Aorta (tissue), 5 donors: ENCODE measurements at regions not wholly inside any gene's neighbourhood (a gene's known extent, or its start where the extent isn't known, plus 50 kb on each side); places are given as distances from the start of the nearest gene placed in this dataset.
"Not testable (repeated sequence)": the region's sequence is repeated elsewhere in the genome, so short reads cannot be mapped to it uniquely, and the experiment has no call there.

Source experiments
- ATAC-seq: fragments of 200-7000 bp; cut with Tn5 transposase; one replicate; pipeline ENCODE4 v1.9.1; 2022; ENCODE audit warnings: moderate library complexity; ENCODE audit not compliant: low FRiP score
- DNase-seq, 2 donors: peaks; one replicate each; pipeline ENCODE4 v3.0.0-alpha.2; 2020
- H3K27ac ChIP-seq, 2 donors: one replicate each; pipeline ENCODE4 v1.5.1; 2013; ENCODE audit warnings: low read length in 2 of 2, mild to moderate bottlenecking in 2 of 2, moderate library complexity in 2 of 2, control low read depth in 1 of 2, inconsistent platforms in 1 of 2, low read depth in 1 of 2
- H3K27me3 ChIP-seq, 2 donors: one replicate each; pipeline ENCODE4 v1.6.1; 2013; ENCODE audit warnings: control low read depth in 1 of 2, low read length in 1 of 2, mild to moderate bottlenecking in 1 of 2, moderate library complexity in 1 of 2; ENCODE audit not compliant: insufficient read depth in 2 of 2, control insufficient read depth in 1 of 2
- H3K36me3 ChIP-seq, 2 donors: one replicate each; pipeline ENCODE4 v1.6.1; 2013; ENCODE audit warnings: control low read depth in 1 of 2, low read length in 1 of 2, mild to moderate bottlenecking in 1 of 2; ENCODE audit not compliant: insufficient read depth in 2 of 2, control insufficient read depth in 1 of 2
- H3K4me1 ChIP-seq, 2 donors: one replicate each; pipeline ENCODE4 v1.6.1; 2013; ENCODE audit warnings: low read length in 2 of 2, control low read depth in 1 of 2, mild to moderate bottlenecking in 1 of 2, moderate library complexity in 1 of 2; ENCODE audit not compliant: insufficient read depth in 2 of 2, control insufficient read depth in 1 of 2
- H3K4me3 ChIP-seq, 2 donors: one replicate each; pipeline ENCODE4 v1.5.1; 2013; ENCODE audit warnings: low read length in 2 of 2, control low read depth in 1 of 2, mild to moderate bottlenecking in 1 of 2
- H3K9me3 ChIP-seq: one replicate; pipeline ENCODE4 v1.6.1; 2013; ENCODE audit warnings: mild to moderate bottlenecking, low read length; ENCODE audit not compliant: control insufficient read depth
- WGBS, 2 donors: extraction: QIAGEN DNeasy Blood & Tissue Kit; methylation state at CpG; one replicate each; pipeline ENCODE4 v1.1.7; 2013; 5-methylcytosine and 5-hydroxymethylcytosine counted together
- intact Hi-C, 2 donors: fragments of 100-400 bp; cut with DNase I; formaldehyde crosslinking; loops; one replicate each; pipeline versions ENCODE4 v1.14.2 to v1.15.0; 2022
- donor health status: healthy with polysubstance abuse.
- donor health status: Bipolar disorder and iron deficiency.
- donor health status: DM: no; HTN: no; CAD: no.
- donor health status: DM: no; HTN: no; CAD: no.
- donor health status: DM: yes; HTN: yes; CAD: no.

GRCh38 chr14:43285575-43285974 lies 1221.5 kb downstream of the FSCB start:
- Histone ChIP-seq H3K9me3 (peaks cover 3% of the 10 kb centered on the region), H3K4me3 (no peak overlapping the region), H3K36me3 (no peaks in the 10 kb centered on the region), H3K27ac (no peak overlapping the region), H3K4me1 (no peaks in the 10 kb centered on the region), H3K27me3 (no peaks in the 10 kb centered on the region)
- intact Hi-C loops: no loop called here
- ATAC-seq (no peak), DNase-seq (no peak)

GRCh38 chr14:43260056-43260455 lies 1247.0 kb downstream of the FSCB start:
- H3K9me3 ChIP-seq: no peaks in the 10 kb centered on the region
- DNase-seq (no peak), ATAC-seq (no peak)
- H3K36me3 ChIP-seq: no peaks in the 10 kb centered on the region
- no peaks in the 10 kb centered on the region for H3K4me1 ChIP-seq
- 73 to 79% methylated on average over 4 of the region's 4 CpGs for WGBS, 2 donors
- H3K27ac ChIP-seq: no peak overlapping the region
- no peak overlapping the region for H3K4me3 ChIP-seq
- no peaks in the 10 kb centered on the region for H3K27me3 ChIP-seq
- intact Hi-C loops: no loop called here

- DNase-seq (no peak), ATAC-seq (no peak)
- H3K4me1 ChIP-seq: no peaks in the 10 kb centered on the region
- 49 to 51% methylated on average over 2 of the region's 2 CpGs for WGBS, 2 donors
- H3K4me3 ChIP-seq: no peak overlapping the region
- H3K27me3 ChIP-seq: no peaks in the 10 kb centered on the region
- no peaks in the 10 kb centered on the region for H3K36me3 ChIP-seq
- no peaks in the 10 kb centered on the region for H3K9me3 ChIP-seq
- intact Hi-C loops: no loop called here
- no peak overlapping the region for H3K27ac ChIP-seq
These were observed 1248.7 kb downstream of the FSCB start for GRCh38 chr14:43258396-43258795.

GRCh38 chr14:43256996-43257395 lies 1250.1 kb downstream of the FSCB start:
- H3K4me1 ChIP-seq, intact Hi-C loops, ATAC-seq, H3K9me3 ChIP-seq, H3K36me3 ChIP-seq, DNase-seq, H3K27ac ChIP-seq, H3K27me3 ChIP-seq, H3K4me3 ChIP-seq: not testable (repeated sequence)
- WGBS, 2 donors: 74 to 90% methylated on average over 5 of the region's 5 CpGs

- Histone ChIP-seq H3K9me3 (no peaks in the 10 kb centered on the region), H3K4me3 (no peak overlapping the region), H3K27ac (no peak overlapping the region), H3K4me1 (no peaks in the 10 kb centered on the region), H3K27me3 (no peaks in the 10 kb centered on the region), H3K36me3 (no peaks in the 10 kb centered on the region)
- ATAC-seq (no peak), DNase-seq (no peak)
- WGBS, 2 donors: 83 to 88% methylated on average over 6 of the region's 6 CpGs
- intact Hi-C loops: no loop called here
These were observed 1254.2 kb downstream of the FSCB start for GRCh38 chr14:43252866-43253265.

- no peak for DNase-seq
- H3K4me3 ChIP-seq: no peak overlapping the region
- no peak overlapping the region for H3K27ac ChIP-seq
- H3K9me3 ChIP-seq: no peaks in the 10 kb centered on the region
- no peak for ATAC-seq
- H3K36me3 ChIP-seq: no peaks in the 10 kb centered on the region
- H3K4me1 ChIP-seq: no peaks in the 10 kb centered on the region
- WGBS, 2 donors: 10 to 12% methylated on average over 3 of the region's 3 CpGs
- H3K27me3 ChIP-seq: no peaks in the 10 kb centered on the region
- intact Hi-C loops: no loop called here
These were observed 1257.5 kb downstream of the FSCB start for GRCh38 chr14:43249591-43249990.

GRCh38 chr14:43249116-43249515 lies 1258.0 kb downstream of the FSCB start:
- no peak overlapping the region for H3K27ac ChIP-seq
- no peaks in the 10 kb centered on the region for H3K9me3 ChIP-seq
- DNase-seq: no peak
- H3K36me3 ChIP-seq: no peaks in the 10 kb centered on the region
- no peaks in the 10 kb centered on the region for H3K4me1 ChIP-seq
- intact Hi-C loops: no loop called here
- H3K27me3 ChIP-seq: no peaks in the 10 kb centered on the region
- ATAC-seq: no peak
- H3K4me3 ChIP-seq: no peak overlapping the region

- Histone ChIP-seq H3K4me3 (no peak overlapping the region), H3K4me1 (no peaks in the 10 kb centered on the region), H3K9me3 (no peaks in the 10 kb centered on the region), H3K27me3 (no peaks in the 10 kb centered on the region), H3K36me3 (no peaks in the 10 kb centered on the region), H3K27ac (no peak overlapping the region)
- DNase-seq: no peak
- WGBS, 2 donors: 74 to 77% methylated on average over 1 of the region's 1 CpG
- intact Hi-C loops: no loop called here
- no peak for ATAC-seq
These were observed 1259.2 kb downstream of the FSCB start for GRCh38 chr14:43247877-43248276.

- WGBS, 2 donors: 67 to 69% methylated on average over 2 of the region's 2 CpGs
- intact Hi-C loops: no loop called here
- H3K27me3 ChIP-seq: no peaks in the 10 kb centered on the region
- no peaks in the 10 kb centered on the region for H3K36me3 ChIP-seq
- ATAC-seq (no peak), DNase-seq (no peak)
- H3K9me3 ChIP-seq: no peaks in the 10 kb centered on the region
- H3K4me1 ChIP-seq: no peaks in the 10 kb centered on the region
- H3K4me3 ChIP-seq: no peak overlapping the region
- H3K27ac ChIP-seq: no peak overlapping the region
These were observed 1262.9 kb downstream of the FSCB start for GRCh38 chr14:43244142-43244625.
